ENCODE measurements at regions not wholly inside any gene's neighbourhood (a gene's known extent, or its start where the extent isn't known, plus 50 kb on each side); places are given as distances from the start of the nearest gene placed in this dataset.
A peak's percentile ranks its signal among the peaks of the same experiment; 100 is the strongest.
"Not testable (repeated sequence)": the region's sequence is repeated elsewhere in the genome, so short reads cannot be mapped to it uniquely, and the experiment has no call there.

DNA sequence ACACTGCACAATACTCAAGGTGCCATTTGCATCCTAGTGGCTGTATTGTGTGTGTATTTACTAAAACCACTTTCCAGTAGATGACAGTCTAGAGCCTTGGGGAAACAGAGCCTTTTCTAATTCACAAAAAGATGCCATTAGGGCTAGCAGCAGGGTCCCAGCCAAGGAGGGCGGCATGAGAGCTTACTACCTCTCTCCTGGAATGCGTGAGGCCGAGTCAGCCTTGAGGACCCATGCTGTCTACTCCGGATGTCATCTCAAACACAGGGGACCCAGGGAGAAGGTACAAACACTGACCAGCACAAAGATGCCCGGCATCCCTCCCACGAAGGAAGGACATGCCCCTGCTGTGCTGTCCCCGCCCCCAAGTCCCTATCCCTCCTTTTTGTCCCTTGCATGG, 65.5 kb downstream of the CYCS start:
- no peak overlapping the region for H3K4me3 ChIP-seq (ENCODE audit: low read depth, low read length)
- DNase-seq (ENCODE audit: low read depth), result no peak
- TF ChIP-seq, protein P1, sequence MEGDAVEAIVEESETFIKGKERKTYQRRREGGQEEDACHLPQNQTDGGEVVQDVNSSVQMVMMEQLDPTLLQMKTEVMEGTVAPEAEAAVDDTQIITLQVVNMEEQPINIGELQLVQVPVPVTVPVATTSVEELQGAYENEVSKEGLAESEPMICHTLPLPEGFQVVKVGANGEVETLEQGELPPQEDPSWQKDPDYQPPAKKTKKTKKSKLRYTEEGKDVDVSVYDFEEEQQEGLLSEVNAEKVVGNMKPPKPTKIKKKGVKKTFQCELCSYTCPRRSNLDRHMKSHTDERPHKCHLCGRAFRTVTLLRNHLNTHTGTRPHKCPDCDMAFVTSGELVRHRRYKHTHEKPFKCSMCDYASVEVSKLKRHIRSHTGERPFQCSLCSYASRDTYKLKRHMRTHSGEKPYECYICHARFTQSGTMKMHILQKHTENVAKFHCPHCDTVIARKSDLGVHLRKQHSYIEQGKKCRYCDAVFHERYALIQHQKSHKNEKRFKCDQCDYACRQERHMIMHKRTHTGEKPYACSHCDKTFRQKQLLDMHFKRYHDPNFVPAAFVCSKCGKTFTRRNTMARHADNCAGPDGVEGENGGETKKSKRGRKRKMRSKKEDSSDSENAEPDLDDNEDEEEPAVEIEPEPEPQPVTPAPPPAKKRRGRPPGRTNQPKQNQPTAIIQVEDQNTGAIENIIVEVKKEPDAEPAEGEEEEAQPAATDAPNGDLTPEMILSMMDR (IDR thresholded peaks at IDR 0.05; ENCODE audit: insufficient read depth, low read depth, low read length), result no peak

DNA sequence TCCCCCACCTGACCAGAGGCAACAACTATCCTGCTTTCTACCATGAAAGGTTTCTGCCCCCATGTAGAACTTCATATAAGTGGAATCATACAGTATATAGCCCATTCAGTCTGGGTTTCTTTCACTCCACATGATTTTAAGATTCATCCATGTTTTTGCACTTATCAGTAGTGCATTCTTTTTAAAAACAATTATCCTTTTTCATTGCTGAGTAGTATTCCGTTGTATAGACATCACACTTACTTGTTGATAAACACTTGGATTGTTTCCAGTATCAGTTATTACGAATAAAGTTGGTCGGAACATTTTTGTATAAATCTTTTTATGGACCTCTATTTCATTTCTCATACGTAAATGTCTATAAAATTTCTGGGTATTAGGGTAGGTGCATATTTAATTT, 68.7 kb downstream of the CYCS start:
- no peak for DNase-seq (ENCODE audit: low read depth)

DNA sequence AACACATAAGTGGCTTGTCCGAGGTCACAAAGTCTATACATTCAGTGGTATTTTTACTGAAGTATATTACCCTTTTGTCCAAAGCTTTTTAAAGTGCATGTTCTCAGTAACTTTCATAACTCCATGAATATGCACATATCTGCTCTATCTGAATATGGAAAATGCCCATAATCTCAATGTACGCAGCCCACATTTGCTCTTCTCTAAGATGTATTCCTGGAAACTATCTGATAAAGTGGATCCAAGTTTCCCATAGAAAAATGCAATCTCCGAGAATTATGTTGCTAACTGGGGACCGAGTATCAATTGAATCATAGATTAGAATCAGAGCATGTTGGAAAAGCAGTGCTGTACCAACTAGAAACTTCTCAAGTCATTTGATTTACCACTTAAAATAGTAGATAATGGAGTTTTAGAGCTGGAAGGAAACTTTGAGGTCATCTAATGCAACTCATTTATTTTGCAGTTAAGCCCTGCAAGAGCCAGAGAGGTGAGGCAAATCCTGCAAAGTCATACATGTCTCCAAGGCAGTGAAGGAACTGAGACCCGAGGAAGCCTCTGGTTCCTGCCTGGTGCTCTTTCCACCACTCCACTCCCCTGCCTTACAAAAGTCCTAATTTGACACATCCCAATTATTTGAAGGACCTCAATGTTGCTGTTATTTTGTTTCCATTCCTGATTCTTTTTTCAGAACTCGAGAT, 69.4 kb downstream of the CYCS start:
- no peak overlapping the region for H3K4me3 ChIP-seq (ENCODE audit: low read depth, low read length)
- TF ChIP-seq, protein P1 (IDR thresholded peaks at IDR 0.05; ENCODE audit: insufficient read depth, low read depth, low read length), result no peak
- DNase-seq (ENCODE audit: low read depth), result no peak

More for the DNA sequence above, 68.7 kb downstream of the CYCS start:
- no peak overlapping the region for H3K4me3 ChIP-seq (ENCODE audit: low read depth, low read length)
- TF ChIP-seq, protein P1 (IDR thresholded peaks at IDR 0.05; ENCODE audit: insufficient read depth, low read depth, low read length), result no peak

DNA sequence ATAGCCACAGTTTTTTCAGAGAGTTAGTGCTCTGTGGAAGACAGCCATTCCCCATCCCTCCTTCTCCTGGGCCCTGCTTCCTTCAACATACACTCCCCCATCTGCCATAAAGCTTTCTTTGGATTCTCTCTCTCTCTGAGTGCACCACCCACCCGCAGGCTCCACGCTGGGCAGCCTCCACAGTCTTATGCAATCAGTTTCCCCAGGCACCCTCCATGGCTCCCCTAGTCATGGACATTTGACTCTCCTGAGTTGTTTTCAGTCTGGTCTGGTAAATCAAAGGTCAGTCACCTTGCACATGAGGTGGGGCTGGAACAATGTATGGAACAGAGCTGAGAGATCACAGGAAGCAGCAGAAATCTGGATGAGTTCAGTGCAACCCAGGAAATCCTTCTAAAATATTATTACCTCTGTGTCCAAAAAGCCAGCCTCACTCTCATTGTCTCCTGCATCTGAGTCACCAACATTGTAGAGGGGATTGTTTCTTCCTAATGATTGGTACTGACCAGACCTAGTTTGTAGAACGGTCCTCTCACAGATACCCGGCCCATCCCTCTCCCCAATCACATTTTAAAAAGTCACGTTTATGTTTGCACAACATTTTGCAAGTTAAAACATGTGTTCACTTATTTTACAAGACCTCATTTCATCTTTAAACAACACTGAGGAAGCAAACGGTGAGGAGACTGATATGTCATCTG, 70.1 kb downstream of the CYCS start:
- H3K4me3 ChIP-seq (ENCODE audit: low read depth, low read length), result no peak overlapping the region
- TF ChIP-seq, protein P1 (IDR thresholded peaks at IDR 0.05; ENCODE audit: insufficient read depth, low read depth, low read length), result no peak
- no peak for DNase-seq (ENCODE audit: low read depth)

DNA sequence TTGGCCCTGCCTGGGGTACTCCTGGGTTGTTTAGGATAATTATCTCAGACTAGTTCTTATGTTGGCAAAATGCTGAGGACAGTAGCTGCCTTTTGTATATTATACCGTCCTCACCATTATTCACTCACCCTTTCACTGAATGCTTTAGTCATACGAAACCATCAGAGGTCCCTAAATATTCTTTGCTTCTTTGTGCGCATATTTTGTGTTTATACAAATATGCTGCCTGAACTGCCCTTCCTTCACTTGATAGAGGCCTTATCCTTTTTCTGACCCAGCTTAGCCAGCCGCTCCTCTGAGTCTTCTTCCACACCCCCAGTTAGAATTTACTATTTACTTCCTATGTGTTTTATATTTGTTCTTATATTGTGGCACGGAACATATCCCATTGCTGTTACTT, 70.2 kb upstream of the OSBPL3 start:
- no peak overlapping the region for H3K4me3 ChIP-seq (ENCODE audit: low read depth, low read length)
- no peak for DNase-seq (ENCODE audit: low read depth)
- TF ChIP-seq, protein P1 (IDR thresholded peaks at IDR 0.05; ENCODE audit: insufficient read depth, low read depth, low read length), result no peak

DNA sequence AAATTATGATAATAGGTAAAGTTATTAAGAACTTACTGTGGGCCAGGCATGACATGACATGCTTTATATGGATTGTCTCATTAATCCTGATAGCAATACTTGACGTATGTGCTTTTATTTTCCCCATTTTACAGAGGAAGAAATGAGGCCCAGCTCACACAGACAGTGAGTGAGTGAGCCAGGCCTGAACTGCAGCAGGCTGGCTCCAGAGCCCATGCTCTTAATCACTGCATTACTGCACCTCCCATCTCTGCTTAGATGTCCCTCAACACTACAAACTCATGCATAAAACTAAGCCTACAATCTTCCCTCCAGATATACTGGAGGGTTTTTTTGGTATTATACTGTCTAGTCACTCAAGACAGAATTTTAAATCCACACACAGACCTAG, 68.5 kb upstream of the OSBPL3 start:
- H3K4me3 ChIP-seq (ENCODE audit: low read depth, low read length), result no peak overlapping the region
- no peak for DNase-seq (ENCODE audit: low read depth)
- TF ChIP-seq, protein P1 (IDR thresholded peaks at IDR 0.05; ENCODE audit: insufficient read depth, low read depth, low read length), result no peak

DNA sequence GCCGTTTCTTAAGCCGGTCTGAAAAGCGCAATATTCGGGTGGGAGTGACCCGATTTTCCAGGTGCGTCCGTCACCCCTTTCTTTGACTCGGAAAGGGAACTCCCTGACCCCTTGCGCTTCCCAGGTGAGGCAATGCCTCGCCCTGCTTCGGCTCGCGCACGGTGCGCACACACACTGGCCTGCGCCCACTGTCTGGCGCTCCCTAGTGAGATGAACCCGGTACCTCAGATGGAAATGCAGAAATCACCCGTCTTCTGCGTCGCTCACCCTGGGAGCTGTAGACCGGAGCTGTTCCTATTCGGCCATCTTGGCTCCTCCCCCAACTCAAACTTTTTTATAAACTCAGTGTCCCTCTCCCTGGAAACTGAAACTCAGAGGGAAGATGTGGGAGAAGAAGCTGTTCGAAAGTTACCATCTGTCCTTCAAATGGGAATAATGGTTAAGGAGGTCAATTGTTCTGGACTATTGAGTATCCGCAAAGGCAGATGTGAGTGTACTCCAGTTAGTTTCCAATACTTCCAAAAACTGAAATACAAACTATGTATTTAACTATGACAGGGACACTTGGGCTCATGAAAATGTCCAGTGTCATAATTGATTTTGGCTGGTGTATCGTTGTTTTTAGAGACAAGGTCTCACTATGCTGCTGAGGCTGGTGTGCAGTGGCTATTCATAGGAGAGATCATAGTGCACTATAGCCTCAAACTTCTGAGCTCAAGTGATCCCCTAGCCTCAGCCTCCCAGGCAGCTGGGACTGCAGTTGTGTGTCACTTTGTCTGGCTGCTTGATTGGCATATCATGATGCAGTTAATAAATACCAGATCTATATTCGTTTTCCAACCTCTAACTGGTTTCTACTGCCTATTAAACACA, 67.8 kb upstream of the OSBPL3 start:
- H3K4me3 ChIP-seq (ENCODE audit: low read depth, low read length), result peak overlapping the region; percentile 32
- DNase-seq (ENCODE audit: low read depth), result not testable (repeated sequence)
